ENCODE measurements at regions not wholly inside any gene's neighbourhood (a gene's known extent, or its start where the extent isn't known, plus 50 kb on each side); places are given as distances from the start of the nearest gene placed in this dataset.

DNA sequence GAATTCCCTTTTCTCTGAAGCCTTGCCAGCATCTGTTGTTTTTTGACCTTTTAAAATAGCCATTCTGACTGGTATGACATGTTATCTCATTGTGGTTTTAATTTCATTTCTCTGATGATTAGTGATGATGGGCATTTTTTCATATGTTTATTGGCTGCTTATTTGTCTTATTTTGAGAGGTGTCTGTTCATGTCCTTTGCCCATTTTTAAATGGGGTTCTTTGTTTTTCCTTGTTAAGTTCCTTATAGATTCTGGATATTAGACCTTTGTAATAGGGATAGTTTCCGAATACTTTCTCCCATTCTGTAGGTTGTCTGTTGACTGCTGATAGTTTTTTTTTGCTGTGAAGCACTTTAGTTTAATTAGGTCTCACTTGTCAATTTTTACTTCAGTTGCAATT lies 54.0 kb upstream of the C1orf185 start:
- intact Hi-C loops (cut with micrococcal nuclease), result loop anchor here (5.0 to 10.0 kb wide), 2 partner anchors 121 to 173 kb away; no protein-coding TSS in a partner anchor
- DNase-seq, result no peak
- no peak overlapping the region for H3K27ac Mint-ChIP-seq

DNA sequence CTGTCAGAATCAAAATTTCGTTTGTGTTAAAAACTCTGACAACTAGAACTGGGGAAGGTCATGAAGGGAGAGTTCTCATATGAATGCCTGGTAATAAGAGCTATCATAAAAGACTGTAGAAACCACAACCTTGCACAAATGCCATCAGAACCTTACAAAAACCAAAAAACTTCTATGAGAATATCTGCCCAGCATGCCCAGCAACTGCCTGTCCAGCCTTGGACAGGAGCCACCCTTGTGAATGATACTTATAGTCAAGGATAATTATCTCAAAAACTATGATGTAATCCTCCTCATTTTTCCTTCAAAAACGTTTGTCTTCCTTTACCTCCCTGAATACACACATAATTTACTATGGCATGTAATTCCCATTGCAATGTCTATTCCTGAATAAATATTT lies 53.4 kb upstream of the C1orf185 start:
- no CpG with 5 or more reads among the region's 2 CpGs for WGBS (ENCODE audit: insufficient coverage)
- TF ChIP-seq, protein P1, sequence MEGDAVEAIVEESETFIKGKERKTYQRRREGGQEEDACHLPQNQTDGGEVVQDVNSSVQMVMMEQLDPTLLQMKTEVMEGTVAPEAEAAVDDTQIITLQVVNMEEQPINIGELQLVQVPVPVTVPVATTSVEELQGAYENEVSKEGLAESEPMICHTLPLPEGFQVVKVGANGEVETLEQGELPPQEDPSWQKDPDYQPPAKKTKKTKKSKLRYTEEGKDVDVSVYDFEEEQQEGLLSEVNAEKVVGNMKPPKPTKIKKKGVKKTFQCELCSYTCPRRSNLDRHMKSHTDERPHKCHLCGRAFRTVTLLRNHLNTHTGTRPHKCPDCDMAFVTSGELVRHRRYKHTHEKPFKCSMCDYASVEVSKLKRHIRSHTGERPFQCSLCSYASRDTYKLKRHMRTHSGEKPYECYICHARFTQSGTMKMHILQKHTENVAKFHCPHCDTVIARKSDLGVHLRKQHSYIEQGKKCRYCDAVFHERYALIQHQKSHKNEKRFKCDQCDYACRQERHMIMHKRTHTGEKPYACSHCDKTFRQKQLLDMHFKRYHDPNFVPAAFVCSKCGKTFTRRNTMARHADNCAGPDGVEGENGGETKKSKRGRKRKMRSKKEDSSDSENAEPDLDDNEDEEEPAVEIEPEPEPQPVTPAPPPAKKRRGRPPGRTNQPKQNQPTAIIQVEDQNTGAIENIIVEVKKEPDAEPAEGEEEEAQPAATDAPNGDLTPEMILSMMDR (IDR thresholded peaks at IDR 0.05), result no peak
- intact Hi-C loops (cut with micrococcal nuclease), result loop anchor here (5.0 to 10.0 kb wide), 2 partner anchors 121 to 174 kb away; no protein-coding TSS in a partner anchor
- Mint-ChIP-seq H3K4me1 (no peaks in the 10 kb centered on the region), H3K27ac (no peak overlapping the region), H3K4me3 (no peak overlapping the region), H3K9me3 (no peaks in the 10 kb centered on the region), H3K27me3 (ENCODE audit: low read depth in 2 of 2) (peaks cover 15 to 44% of the 10 kb centered on the region in 2 donors), H3K36me3 (no peaks in the 10 kb centered on the region)
- no peak overlapping the region for H3K4me3 ChIP-seq (ENCODE audit: low read length)
- DNase-seq (no peak), ATAC-seq (no peak)
- no peaks in the 10 kb centered on the region for H3K27me3 ChIP-seq (ENCODE audit: control insufficient read depth, insufficient read depth, low read length)
- H3K27ac ChIP-seq (ENCODE audit: low read length), result no peak overlapping the region
- no peaks in the 10 kb centered on the region for H3K36me3 ChIP-seq (ENCODE audit: control insufficient read depth, insufficient read depth, low read length)
- H3K9me3 ChIP-seq (ENCODE audit: control insufficient read depth, insufficient read depth, low read length), result no peaks in the 10 kb centered on the region
- H3K4me1 ChIP-seq (ENCODE audit: control insufficient read depth, insufficient read depth, low read length), result no peaks in the 10 kb centered on the region

More for the DNA sequence above, 54.0 kb upstream of the C1orf185 start:
- no peak overlapping the region for H3K4me3 Mint-ChIP-seq
- no peak for ATAC-seq
- H3K36me3 Mint-ChIP-seq, result no peaks in the 10 kb centered on the region
- TF ChIP-seq, protein P1 (IDR thresholded peaks at IDR 0.05), result no peak
- Histone ChIP-seq H3K4me1 (ENCODE audit: control insufficient read depth, insufficient read depth, low read length) (no peaks in the 10 kb centered on the region), H3K9me3 (ENCODE audit: control insufficient read depth, insufficient read depth, low read length) (no peaks in the 10 kb centered on the region), H3K36me3 (ENCODE audit: control insufficient read depth, insufficient read depth, low read length) (no peaks in the 10 kb centered on the region), H3K4me3 (ENCODE audit: low read length) (no peak overlapping the region), H3K27me3 (ENCODE audit: control insufficient read depth, insufficient read depth, low read length) (no peaks in the 10 kb centered on the region), H3K27ac (ENCODE audit: low read length) (no peak overlapping the region)
- H3K27me3 Mint-ChIP-seq (ENCODE audit: low read depth in 2 of 2), result peaks cover 12 to 47% of the 10 kb centered on the region in 2 donors
- no peaks in the 10 kb centered on the region for H3K4me1 Mint-ChIP-seq
- no peaks in the 10 kb centered on the region for H3K9me3 Mint-ChIP-seq
- 100% methylated on average over 1 of the region's 1 CpG for WGBS (ENCODE audit: insufficient coverage)

Measured in natural killer cell (primary cell).